Karpas-422 (cell line): ENCODE measurements at regions not wholly inside any gene's neighbourhood (a gene's known extent, or its start where the extent isn't known, plus 50 kb on each side); places are given as distances from the start of the nearest gene placed in this dataset.

Source experiments
- DNase-seq: peaks from one replicate; pipeline ENCODE4 v3.0.0-alpha.2; 2015
- H2AFZ ChIP-seq: fragments of 200-600 bp; sonication (generic); 2 replicates; pipeline ENCODE4 v1.6.1; 2014; ENCODE audit warnings: antibody characterized with exemption, low read length, mixed read lengths
- H3K27ac ChIP-seq: fragments of 200-600 bp; sonication (generic); 2 replicates; pipeline ENCODE4 v1.5.1; 2014; ENCODE audit warnings: mild to moderate bottlenecking, low read length, moderate library complexity
- H3K27me3 ChIP-seq: fragments of 200-600 bp; sonication (generic); 2 replicates; pipeline ENCODE4 v1.6.1; 2014; ENCODE audit warnings: low read length, mixed read lengths
- H3K36me3 ChIP-seq: fragments of 200-600 bp; sonication (generic); 2 replicates; pipeline ENCODE4 v1.6.1; 2014; ENCODE audit warnings: low read length, mixed read lengths; ENCODE audit not compliant: insufficient read depth
- H3K4me1 ChIP-seq: fragments of 200-600 bp; sonication (generic); 2 replicates; pipeline ENCODE4 v1.6.1; 2014; ENCODE audit warnings: mild to moderate bottlenecking, low read length, mixed read lengths
- H3K4me2 ChIP-seq: fragments of 200-600 bp; sonication (generic); 2 replicates; pipeline ENCODE4 v1.6.1; 2014; ENCODE audit warnings: low read length, low read depth, mild to moderate bottlenecking; ENCODE audit not compliant: poor library complexity, severe bottlenecking
- H3K4me3 ChIP-seq: fragments of 200-600 bp; sonication (generic); 2 replicates; pipeline ENCODE4 v1.5.1; 2014; ENCODE audit warnings: mild to moderate bottlenecking, antibody characterized with exemption, low read length, mixed read lengths
- H3K79me2 ChIP-seq: fragments of 200-600 bp; sonication (generic); 2 replicates; pipeline ENCODE4 v1.6.1; 2014; ENCODE audit warnings: mild to moderate bottlenecking, low read length, mixed read lengths
- H3K9ac ChIP-seq: fragments of 200-600 bp; sonication (generic); 2 replicates; pipeline ENCODE4 v1.6.0; 2014; ENCODE audit warnings: low read length
- H3K9me2 ChIP-seq: fragments of 200-600 bp; sonication (generic), shearing (Covaris generic); replicated peaks from 2 replicates; pipeline ENCODE4 v1.6.0; 2014; ENCODE audit warnings: mild to moderate bottlenecking, low read length, moderate library complexity; ENCODE audit not compliant: insufficient read depth
- H3K9me3 ChIP-seq: fragments of 300-700, 200-600 bp; sonication (generic); 2 replicates; pipeline ENCODE4 v1.6.1; 2014; ENCODE audit warnings: low read length, mixed read lengths
- H4K20me1 ChIP-seq: fragments of 200-600 bp; sonication (generic); 2 replicates; pipeline ENCODE4 v1.6.1; 2014; ENCODE audit warnings: mild to moderate bottlenecking, antibody characterized with exemption, low read length, low read depth; ENCODE audit not compliant: insufficient read depth

DNA sequence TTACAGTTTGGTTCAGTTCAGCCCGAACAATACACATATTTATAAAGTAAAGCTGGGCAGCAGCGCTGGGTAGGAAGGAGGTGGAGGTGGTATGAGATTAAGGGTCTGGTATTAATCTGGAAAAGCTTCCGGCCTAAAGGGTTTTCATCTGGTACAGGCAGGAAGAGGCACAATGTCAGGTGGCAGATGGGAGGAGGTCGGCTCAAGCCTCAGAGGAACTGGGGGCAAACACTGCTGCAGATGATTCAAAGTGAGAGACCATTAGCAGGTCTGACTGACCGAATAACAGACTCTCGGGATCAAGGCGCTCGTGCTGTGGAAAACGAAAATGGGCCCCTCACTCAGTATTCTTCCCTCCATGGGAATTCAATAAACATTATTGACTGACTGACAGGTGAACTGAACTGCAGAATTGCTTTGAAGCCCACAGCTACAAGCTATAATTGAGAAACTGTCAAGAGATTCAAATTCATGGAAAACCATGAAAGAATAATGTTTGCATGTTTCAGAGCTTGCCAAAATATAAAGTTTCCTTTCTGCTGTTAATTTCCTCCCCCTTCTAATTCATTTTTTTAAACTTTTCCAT lies 75.3 kb downstream of the TMEM167A start:
- Histone ChIP-seq H3K9ac (no peak overlapping the region), H3K27ac (no peak overlapping the region), H3K79me2 (no peaks in the 10 kb centered on the region), H3K9me3 (no peaks in the 10 kb centered on the region), H3K36me3 (no peaks in the 10 kb centered on the region), H3K4me1 (no peaks in the 10 kb centered on the region), H3K27me3 (no peaks in the 10 kb centered on the region), H4K20me1 (no peaks in the 10 kb centered on the region), H3K9me2 (no peaks in the 10 kb centered on the region), H3K4me2 (no peak overlapping the region), H3K4me3 (no peak overlapping the region), H2AFZ (no peak overlapping the region)
- no peak for DNase-seq

DNA sequence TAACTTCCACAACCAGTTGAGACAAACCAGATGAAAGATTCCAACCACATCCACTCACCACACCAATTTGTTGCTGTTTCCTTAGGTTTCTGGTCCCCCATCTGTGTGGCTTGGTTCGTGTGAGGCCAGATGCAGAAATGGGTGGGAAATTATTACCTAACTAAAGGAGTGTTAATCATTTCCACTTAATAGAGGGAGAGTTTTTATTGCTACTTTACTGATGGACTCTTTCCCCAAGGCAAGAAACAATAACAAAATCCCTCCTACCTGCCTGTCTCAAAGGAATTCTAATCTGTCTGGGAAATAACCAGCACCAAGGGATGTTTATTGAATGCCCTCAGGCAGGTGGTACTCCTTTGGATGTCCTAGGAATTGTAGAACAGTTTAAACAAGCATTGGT lies 76.3 kb downstream of the TMEM167A start:
- H3K4me1 ChIP-seq: no peaks in the 10 kb centered on the region
- H3K36me3 ChIP-seq: no peaks in the 10 kb centered on the region
- no peaks in the 10 kb centered on the region for H3K27me3 ChIP-seq
- H2AFZ ChIP-seq: no peak overlapping the region
- no peak overlapping the region for H3K27ac ChIP-seq
- H4K20me1 ChIP-seq: no peaks in the 10 kb centered on the region
- no peak for DNase-seq
- no peaks in the 10 kb centered on the region for H3K9me2 ChIP-seq
- H3K4me2 ChIP-seq: no peak overlapping the region
- no peak overlapping the region for H3K4me3 ChIP-seq
- no peak overlapping the region for H3K9ac ChIP-seq
- H3K79me2 ChIP-seq: no peaks in the 10 kb centered on the region
- H3K9me3 ChIP-seq: no peaks in the 10 kb centered on the region

GRCh38 chr5:83000428-83000827 lies 76.8 kb downstream of the TMEM167A start:
- no peaks in the 10 kb centered on the region for H3K79me2 ChIP-seq
- H3K4me3 ChIP-seq: no peak overlapping the region
- no peaks in the 10 kb centered on the region for H3K27me3 ChIP-seq
- H3K4me1 ChIP-seq: no peaks in the 10 kb centered on the region
- H2AFZ ChIP-seq: no peak overlapping the region
- no peak overlapping the region for H3K9ac ChIP-seq
- no peak overlapping the region for H3K27ac ChIP-seq
- H3K36me3 ChIP-seq: no peaks in the 10 kb centered on the region
- no peak for DNase-seq
- no peaks in the 10 kb centered on the region for H4K20me1 ChIP-seq
- no peaks in the 10 kb centered on the region for H3K9me2 ChIP-seq
- no peaks in the 10 kb centered on the region for H3K9me3 ChIP-seq
- H3K4me2 ChIP-seq: no peak overlapping the region

DNA sequence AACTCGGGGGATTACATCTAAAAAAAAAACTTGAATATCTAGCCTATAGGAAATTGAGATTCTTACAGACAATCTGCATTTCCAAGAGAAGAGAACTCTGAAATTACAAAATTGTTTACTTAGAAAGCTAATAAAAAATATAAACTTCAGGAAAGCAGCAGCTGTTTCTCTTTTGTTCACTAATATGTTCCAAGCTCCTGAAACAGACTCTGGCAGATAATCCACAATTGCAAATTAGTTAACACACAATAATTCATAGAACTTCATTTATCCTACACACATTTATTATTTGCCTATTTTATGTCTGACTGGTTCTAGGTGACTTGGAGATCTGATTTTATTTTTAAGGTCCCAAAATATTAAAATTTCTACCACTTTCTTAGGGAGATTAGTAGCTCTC lies 83.8 kb downstream of the TMEM167A start:
- no peak overlapping the region for H2AFZ ChIP-seq
- H3K36me3 ChIP-seq: no peaks in the 10 kb centered on the region
- no peak overlapping the region for H3K4me2 ChIP-seq
- H3K9me3 ChIP-seq: no peaks in the 10 kb centered on the region
- H3K27me3 ChIP-seq: no peaks in the 10 kb centered on the region
- H3K4me1 ChIP-seq: no peaks in the 10 kb centered on the region
- DNase-seq: no peak
- no peaks in the 10 kb centered on the region for H3K79me2 ChIP-seq
- H3K4me3 ChIP-seq: no peak overlapping the region
- H3K9ac ChIP-seq: no peak overlapping the region
- H3K9me2 ChIP-seq: no peaks in the 10 kb centered on the region
- H4K20me1 ChIP-seq: no peaks in the 10 kb centered on the region
- no peak overlapping the region for H3K27ac ChIP-seq

DNA sequence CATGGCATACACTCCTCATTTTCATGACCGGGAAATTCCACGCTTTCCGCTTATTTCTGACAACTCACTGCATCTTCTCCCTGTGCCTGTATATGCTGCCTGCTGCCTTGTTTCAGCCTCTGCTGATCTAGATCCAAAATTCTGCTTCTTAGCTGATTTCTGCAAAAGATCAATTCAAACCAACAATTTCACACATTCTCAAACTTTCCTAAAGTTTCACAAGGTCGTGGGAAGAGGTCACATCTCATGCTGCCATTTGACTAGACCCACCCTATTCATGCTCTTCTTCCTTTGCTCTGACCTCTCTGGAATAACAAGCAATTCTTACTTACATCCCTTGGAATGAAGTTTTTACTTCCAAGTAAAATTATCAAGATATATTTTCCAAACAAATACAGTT lies 84.5 kb downstream of the TMEM167A start:
- Histone ChIP-seq H3K4me3 (no peak overlapping the region), H4K20me1 (no peaks in the 10 kb centered on the region), H3K27me3 (no peaks in the 10 kb centered on the region), H3K27ac (no peak overlapping the region), H3K9me2 (no peaks in the 10 kb centered on the region), H3K36me3 (no peaks in the 10 kb centered on the region), H3K9me3 (no peaks in the 10 kb centered on the region), H2AFZ (no peak overlapping the region), H3K4me1 (no peaks in the 10 kb centered on the region), H3K4me2 (no peak overlapping the region), H3K79me2 (no peaks in the 10 kb centered on the region), H3K9ac (no peak overlapping the region)
- no peak for DNase-seq

GRCh38 chr5:82991678-82992323 lies 85.4 kb downstream of the TMEM167A start:
- no peak overlapping the region for H3K9ac ChIP-seq
- H3K9me3 ChIP-seq: no peaks in the 10 kb centered on the region
- no peaks in the 10 kb centered on the region for H3K27me3 ChIP-seq
- H3K4me3 ChIP-seq: no peak overlapping the region
- no peaks in the 10 kb centered on the region for H3K9me2 ChIP-seq
- H3K79me2 ChIP-seq: no peaks in the 10 kb centered on the region
- no peak overlapping the region for H3K27ac ChIP-seq
- no peaks in the 10 kb centered on the region for H3K36me3 ChIP-seq
- no peaks in the 10 kb centered on the region for H3K4me1 ChIP-seq
- no peak for DNase-seq
- H4K20me1 ChIP-seq: no peaks in the 10 kb centered on the region
- H3K4me2 ChIP-seq: no peak overlapping the region
- no peak overlapping the region for H2AFZ ChIP-seq

- Histone ChIP-seq H3K4me1 (no peaks in the 10 kb centered on the region), H3K27ac (no peak overlapping the region), H3K36me3 (no peaks in the 10 kb centered on the region), H4K20me1 (no peaks in the 10 kb centered on the region), H3K79me2 (no peaks in the 10 kb centered on the region), H3K4me3 (no peak overlapping the region), H2AFZ (no peak overlapping the region), H3K9me2 (no peaks in the 10 kb centered on the region), H3K4me2 (no peak overlapping the region), H3K9ac (no peak overlapping the region), H3K27me3 (no peaks in the 10 kb centered on the region), H3K9me3 (no peaks in the 10 kb centered on the region)
- DNase-seq: no peak
These were observed 86.1 kb downstream of the TMEM167A start for GRCh38 chr5:82991059-82991458.

- H3K9me3 ChIP-seq: no peaks in the 10 kb centered on the region
- H3K36me3 ChIP-seq: no peaks in the 10 kb centered on the region
- H3K4me1 ChIP-seq: no peaks in the 10 kb centered on the region
- no peak overlapping the region for H3K27ac ChIP-seq
- no peaks in the 10 kb centered on the region for H3K27me3 ChIP-seq
- H3K4me2 ChIP-seq: no peak overlapping the region
- no peak overlapping the region for H2AFZ ChIP-seq
- H3K4me3 ChIP-seq: no peak overlapping the region
- no peaks in the 10 kb centered on the region for H3K9me2 ChIP-seq
- H3K9ac ChIP-seq: no peak overlapping the region
- DNase-seq: no peak
- no peaks in the 10 kb centered on the region for H4K20me1 ChIP-seq
- H3K79me2 ChIP-seq: no peaks in the 10 kb centered on the region
These were observed 90.0 kb downstream of the TMEM167A start for GRCh38 chr5:82987188-82987587.
